Fibroblast of lung (primary cell): ENCODE measurements at regions not wholly inside any gene's neighbourhood (a gene's known extent, or its start where the extent isn't known, plus 50 kb on each side); places are given as distances from the start of the nearest gene placed in this dataset.

Experiments
- CTCF ChIP-seq, 2 donors: IDR thresholded peaks in 1 of 2; conservative IDR thresholded peaks in 1 of 2; 1 replicate in 1 of 2; 2 replicates in 1 of 2; pipeline ENCODE4 v1.5.1; 2011 to 2012; ENCODE audit warnings: low read length in 2 of 2, control low read depth in 1 of 2, inconsistent platforms in 1 of 2, low read depth in 1 of 2, mild to moderate bottlenecking in 1 of 2
- EZH2 ChIP-seq: IDR thresholded peaks from 2 replicates; pipeline ENCODE4 v1.5.1; 2012; ENCODE audit warnings: low read length, control low read depth, mild to moderate bottlenecking; ENCODE audit errors: missing control alignments

DNA sequence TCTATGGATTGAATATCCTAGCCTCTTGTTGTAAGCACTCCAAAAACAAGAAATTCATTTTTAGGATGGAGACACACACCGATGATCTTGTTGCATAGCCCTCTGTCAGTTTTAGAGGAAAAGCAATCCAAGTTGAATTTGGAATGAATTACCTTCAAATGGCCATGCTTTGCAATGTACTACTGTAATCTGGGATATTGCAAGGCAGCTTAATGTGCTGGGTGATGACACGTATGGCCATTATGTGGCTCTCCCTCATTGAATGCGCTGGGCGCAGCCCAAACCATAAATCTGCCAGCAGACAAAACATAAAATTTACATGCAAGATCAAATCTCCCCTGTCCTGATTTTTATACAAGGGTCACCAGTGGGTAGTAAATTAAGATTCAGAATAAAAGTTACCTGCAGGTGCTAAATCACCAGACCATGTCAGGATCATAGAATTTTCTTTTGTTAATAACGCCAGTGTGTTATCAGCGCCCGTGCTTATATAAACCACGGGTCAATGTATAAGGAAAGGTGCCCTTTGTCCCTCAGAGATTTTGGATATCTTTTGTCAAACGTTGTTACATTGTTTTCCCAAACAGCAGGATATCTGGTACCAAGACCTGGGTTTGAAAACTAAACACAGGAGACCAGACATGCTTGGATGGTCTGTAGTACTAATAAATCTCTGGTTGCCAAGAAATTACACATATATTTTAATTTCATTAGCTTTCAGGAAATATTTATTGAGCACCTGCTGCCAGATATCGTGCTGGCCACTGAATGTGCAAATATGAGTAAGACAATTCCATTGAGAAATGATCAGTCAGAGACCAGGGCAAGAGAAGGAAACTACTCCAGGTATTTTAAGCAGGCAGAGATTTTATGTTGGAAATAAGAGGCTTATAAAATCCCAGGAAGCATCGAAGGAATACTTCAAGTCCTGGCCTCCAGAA is 237.1 kb downstream of the EBLN2 start:
- TF ChIP-seq CTCF (conservative IDR thresholded peaks at IDR 0.05 in 1 of 2, IDR thresholded peaks at IDR 0.05 in 1 of 2; ENCODE audit: low read depth in 1 of 2, low read length in 2 of 2): no peak
- TF ChIP-seq EZH2: no peak
